ENCODE measurements at regions not wholly inside any gene's neighbourhood (a gene's known extent, or its start where the extent isn't known, plus 50 kb on each side); places are given as distances from the start of the nearest gene placed in this dataset.

DNA sequence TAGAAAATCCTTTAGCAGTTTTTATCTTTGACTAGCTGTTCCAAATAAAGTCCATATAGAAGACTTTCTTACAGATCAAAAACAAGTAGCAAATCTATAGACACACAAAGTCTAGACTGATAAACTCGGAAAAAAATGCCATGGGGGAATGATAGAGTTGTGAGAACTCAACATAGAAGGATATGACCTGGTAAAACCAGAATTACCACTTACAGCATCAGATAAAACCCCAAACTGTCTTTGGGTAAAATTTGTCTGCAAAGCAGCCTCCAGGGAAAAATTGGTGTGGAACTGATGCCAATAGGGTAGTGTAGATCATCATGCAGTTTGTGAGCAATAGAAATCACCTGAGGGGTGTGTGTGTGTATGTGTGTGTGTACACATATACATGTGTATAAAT, 579.1 kb downstream of the SPOCK3 start:
- TF ChIP-seq, protein P1, sequence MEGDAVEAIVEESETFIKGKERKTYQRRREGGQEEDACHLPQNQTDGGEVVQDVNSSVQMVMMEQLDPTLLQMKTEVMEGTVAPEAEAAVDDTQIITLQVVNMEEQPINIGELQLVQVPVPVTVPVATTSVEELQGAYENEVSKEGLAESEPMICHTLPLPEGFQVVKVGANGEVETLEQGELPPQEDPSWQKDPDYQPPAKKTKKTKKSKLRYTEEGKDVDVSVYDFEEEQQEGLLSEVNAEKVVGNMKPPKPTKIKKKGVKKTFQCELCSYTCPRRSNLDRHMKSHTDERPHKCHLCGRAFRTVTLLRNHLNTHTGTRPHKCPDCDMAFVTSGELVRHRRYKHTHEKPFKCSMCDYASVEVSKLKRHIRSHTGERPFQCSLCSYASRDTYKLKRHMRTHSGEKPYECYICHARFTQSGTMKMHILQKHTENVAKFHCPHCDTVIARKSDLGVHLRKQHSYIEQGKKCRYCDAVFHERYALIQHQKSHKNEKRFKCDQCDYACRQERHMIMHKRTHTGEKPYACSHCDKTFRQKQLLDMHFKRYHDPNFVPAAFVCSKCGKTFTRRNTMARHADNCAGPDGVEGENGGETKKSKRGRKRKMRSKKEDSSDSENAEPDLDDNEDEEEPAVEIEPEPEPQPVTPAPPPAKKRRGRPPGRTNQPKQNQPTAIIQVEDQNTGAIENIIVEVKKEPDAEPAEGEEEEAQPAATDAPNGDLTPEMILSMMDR (conservative IDR thresholded peaks at IDR 0.05; ENCODE audit: low read depth, low read length), result no peak
- TF ChIP-seq ELK1 (IDR thresholded peaks at IDR 0.05; ENCODE audit: borderline replicate concordance, low read depth, low read length) (no peak), CEBPB (IDR thresholded peaks at IDR 0.05; ENCODE audit: low read depth, low read length) (no peak), SMC3 (IDR thresholded peaks at IDR 0.05; ENCODE audit: low read depth, low read length) (no peak), MXI1 (IDR thresholded peaks at IDR 0.05; ENCODE audit: borderline replicate concordance, low read depth, low read length) (no peak), RAD21 (IDR thresholded peaks at IDR 0.05; ENCODE audit: low read length) (no peak), POLR2A (IDR thresholded peaks at IDR 0.05; ENCODE audit: low read depth, low read length) (no peak), USF2 (IDR thresholded peaks at IDR 0.05; ENCODE audit: low read depth, low read length) (no peak), RCOR1 (IDR thresholded peaks at IDR 0.05; ENCODE audit: insufficient replicate concordance, low read length) (no peak), MAZ (IDR thresholded peaks at IDR 0.05; ENCODE audit: borderline replicate concordance, low read depth, low read length) (no peak), BHLHE40 (IDR thresholded peaks at IDR 0.05; ENCODE audit: low read depth, low read length) (no peak), RFX5 (IDR thresholded peaks at IDR 0.05; ENCODE audit: low read depth, low read length) (no peak), MAFK (IDR thresholded peaks at IDR 0.05; ENCODE audit: low read depth, low read length) (no peak), CHD1 (IDR thresholded peaks at IDR 0.05; ENCODE audit: low read depth, low read length) (no peak)

Data from IMR-90 (cell line).